Islet of Langerhans (tissue), 1 donor: ENCODE measurements at regions not wholly inside any gene's neighbourhood (a gene's known extent, or its start where the extent isn't known, plus 50 kb on each side); places are given as distances from the start of the nearest gene placed in this dataset.

ENCODE experiments used
- FAIRE-seq: peaks from one replicate; lab custom pipeline; 2011; peaks lifted over from hg19 to GRCh38; lab: Jason Lieb, UNC

DNA sequence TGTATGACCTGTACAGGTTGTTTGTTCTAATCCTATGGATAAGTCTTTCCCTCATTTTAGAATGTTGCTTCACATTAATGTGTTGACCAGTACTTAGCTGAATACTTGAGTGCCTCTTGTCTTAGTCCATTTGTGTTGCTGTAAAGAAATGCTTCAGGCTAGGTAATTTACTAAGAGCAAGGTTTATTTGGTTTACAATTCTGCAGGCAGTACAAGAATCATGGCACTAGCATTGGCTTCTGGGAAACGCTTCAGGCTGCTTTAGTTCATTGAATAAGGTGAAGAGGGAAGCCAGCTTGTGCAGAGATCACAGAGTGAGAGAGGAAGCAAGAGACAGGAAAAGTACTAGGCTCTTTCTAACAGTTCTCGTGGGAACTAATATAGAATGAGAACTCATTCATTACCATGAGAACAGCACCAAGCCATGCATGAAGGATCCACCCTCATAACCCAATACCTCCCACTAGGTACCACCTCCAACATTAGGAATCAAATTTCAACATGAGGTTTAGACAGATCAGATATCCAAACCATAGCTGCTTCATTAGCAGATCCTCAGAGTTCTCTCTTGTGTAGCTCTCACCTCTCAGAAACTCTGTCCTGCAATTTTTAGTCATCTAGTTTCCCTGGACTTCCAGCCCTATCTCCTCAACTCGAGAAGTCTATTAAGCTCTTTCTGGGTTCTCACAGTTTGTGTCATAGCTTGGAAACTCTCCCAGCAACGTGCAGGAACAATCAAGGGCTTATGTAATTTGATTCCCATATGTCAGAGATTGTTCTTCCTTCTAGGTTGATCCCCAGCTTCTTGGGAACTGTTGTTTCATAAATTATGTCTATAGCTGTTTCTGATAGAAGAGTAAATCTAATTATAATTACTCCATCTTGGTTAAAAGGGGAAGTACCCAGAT, 2082.3 kb upstream of the CELF4 start:
- FAIRE-seq, result no peak

- FAIRE-seq, result no peak
These were observed 2072.6 kb upstream of the CELF4 start for GRCh38 chr18:39638224-39638623.

DNA sequence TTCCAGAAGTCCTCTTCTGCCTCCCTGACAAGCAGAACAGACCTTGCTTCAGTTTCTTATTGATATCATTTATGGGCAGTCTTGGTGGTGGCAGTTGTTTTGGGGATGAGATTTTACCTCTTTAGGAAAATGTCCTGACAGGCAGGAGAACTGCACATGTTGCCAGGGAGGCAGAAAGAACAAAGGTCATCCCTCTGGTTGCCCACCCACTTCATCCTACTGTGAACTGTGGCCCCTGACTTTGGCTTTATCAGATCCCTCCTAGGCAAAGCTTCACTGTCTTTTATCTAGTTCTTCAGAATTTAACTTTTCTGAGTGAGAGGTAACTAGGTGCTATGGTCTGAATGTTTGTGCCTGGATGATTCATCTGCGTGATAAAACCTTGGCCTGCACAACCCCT, 2071.3 kb upstream of the CELF4 start:
- no peak for FAIRE-seq

GRCh38 chr18:39635966-39636365, 2070.4 kb upstream of the CELF4 start:
- no peak for FAIRE-seq

- FAIRE-seq, result no peak
These were observed 2069.6 kb upstream of the CELF4 start for GRCh38 chr18:39635192-39635591.

DNA sequence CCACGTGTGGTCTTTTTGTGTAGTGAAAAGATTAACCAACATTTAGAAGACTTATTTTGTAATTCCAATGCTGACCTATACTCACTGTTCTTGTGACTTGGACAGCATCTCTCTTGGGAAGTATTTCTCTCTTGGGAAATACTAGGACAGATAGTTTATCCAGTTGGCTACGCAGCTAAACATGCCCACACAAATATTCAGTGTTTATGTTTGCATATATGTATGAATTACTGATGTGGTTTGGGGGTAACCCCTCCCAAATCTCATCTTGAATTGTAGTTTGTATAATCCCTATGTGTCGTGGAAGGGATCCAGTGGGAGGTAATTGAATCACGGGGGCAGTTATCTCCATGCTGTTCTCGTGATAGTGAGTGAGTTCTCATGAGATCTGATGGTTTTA, 2062.3 kb upstream of the CELF4 start:
- FAIRE-seq, result no peak

GRCh38 chr18:39624961-39625360, 2059.4 kb upstream of the CELF4 start:
- no peak for FAIRE-seq

DNA sequence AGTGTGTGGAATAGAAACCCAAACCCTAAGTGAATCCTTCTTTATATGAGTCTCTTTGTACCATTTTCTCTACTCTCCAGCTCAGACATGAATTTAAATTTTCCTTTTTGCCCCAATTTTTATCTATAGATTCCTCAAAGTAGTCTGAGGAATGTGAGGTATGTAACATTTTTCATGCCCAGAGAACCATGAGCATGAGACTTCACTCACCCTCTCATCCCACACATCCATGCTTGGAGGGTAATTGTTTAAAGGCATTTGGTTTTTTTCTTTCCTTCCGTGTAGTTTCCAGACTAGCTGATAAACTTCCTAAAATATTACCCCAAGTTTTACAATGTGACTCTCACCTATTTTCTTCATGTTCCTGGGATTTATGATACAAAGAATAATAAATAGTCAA, 2056.8 kb upstream of the CELF4 start:
- FAIRE-seq, result no peak

- no peak for FAIRE-seq
These were observed 2055.1 kb upstream of the CELF4 start for GRCh38 chr18:39620551-39621168.

- no peak for FAIRE-seq
These were observed 2052.8 kb upstream of the CELF4 start for GRCh38 chr18:39618265-39619003.

DNA sequence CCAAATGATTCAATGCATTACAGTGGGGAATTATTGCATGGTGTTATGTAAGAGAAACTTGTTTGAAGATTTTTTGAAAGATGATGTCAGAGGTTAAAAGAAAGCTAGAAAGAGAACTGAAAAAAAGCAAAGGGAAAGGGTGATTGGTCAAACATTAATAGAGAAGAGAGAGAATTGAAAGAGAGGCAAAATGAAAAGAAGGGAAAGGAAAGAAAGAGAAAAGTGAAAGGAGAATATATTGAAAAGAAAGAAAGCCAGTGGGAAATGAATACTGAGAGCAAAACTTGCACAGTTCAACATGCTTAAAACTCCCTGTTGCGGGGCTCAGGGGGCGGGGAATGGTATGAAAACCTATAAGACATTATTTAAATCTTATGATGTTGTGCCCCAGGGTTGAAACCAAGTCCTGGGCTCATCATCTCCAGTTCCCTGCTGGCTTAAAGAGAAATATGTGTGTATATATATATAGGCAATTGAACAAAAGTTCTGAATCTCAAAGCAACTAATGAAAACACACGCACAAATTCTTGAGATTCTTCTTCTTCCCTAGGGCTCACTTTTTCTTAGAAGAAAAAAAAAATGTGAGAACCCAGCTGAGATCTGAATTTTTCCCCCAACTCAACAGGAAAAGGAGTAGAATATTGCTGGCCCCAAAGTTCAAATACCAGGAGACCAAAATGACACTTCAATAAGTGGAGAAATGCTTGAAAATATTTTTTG, 2045.9 kb upstream of the CELF4 start:
- no peak for FAIRE-seq

DNA sequence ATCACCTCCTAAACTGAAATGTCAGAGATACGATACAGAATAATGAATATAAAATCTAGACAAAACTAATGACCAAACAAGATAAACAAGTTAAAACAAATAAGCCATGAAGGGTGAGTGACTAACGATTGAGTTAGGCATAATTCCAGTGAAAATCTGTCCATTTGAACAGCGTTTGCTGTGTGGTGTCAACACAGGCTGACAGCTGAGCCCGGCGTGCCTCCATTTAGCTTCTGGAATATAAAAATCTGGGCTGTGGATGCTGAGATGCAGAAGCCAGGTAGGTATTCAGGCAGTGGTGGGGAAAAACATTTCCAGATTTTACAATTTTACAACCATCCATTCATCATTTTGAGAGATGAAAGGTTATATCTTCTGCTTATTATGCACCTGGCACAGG, 2041.4 kb upstream of the CELF4 start:
- FAIRE-seq, result no peak

DNA sequence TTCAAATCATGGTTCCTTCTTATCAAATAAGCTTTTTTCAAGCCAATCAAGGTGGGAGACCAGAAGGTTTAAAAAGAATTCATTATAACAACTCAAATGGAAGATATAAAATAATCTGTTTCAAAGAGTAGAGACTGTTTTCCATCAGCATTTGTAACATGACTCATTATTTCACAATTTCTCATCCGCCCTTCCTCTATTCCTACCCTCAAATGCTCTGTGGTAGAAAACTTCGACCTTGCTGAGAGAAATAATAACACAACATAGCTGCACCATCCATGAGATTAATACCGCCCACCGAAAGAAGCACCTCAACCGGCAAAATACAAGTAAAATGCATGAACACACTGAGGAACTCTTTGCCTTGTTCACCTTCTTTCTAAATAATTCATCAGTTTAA, 2039.2 kb upstream of the CELF4 start:
- FAIRE-seq, result no peak

DNA sequence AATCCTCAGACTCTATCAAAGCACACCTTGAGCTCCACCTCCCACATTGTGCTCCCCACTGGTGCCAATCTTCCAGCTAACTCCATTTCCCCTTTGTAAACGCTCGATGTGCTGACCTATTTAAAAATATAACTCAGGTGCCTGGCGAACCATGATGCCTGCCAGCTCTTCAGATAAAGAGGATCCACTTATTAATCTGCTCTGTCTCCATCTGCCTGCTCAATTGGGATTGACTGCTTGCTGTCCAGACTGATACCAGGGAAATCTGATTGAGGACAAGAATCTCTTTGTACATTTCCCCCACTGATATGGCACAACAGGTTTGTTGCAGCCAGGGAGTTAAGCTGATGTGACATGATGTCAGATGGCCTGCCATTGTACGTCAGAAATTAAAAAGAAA, 2036.5 kb upstream of the CELF4 start:
- peak; percentile 75 for FAIRE-seq

DNA sequence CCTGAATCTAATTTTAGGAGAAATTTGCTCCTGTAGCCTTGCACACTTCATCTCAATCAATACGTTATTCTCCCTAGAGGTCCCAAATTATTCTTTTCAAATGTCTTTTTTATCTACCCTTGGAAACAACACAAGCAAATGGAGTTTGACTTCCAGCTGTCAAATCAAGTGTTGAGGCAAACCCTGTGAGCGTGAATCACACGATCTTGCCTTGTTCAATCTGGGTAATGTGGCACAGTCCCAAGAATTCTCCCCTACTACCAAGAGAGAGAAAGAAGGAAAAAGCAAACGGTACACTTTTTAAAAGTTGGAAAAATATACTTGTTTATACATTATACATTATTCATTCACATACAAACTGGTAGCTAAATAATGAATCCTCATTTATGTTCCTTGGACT, 2035.3 kb upstream of the CELF4 start:
- FAIRE-seq, result no peak

- FAIRE-seq, result no peak
These were observed 2033.7 kb upstream of the CELF4 start for GRCh38 chr18:39599251-39599650.

GRCh38 chr18:39596891-39597290, 2031.3 kb upstream of the CELF4 start:
- FAIRE-seq, result no peak

GRCh38 chr18:39596221-39596620, 2030.6 kb upstream of the CELF4 start:
- no peak for FAIRE-seq

GRCh38 chr18:39594206-39594605, 2028.6 kb upstream of the CELF4 start:
- no peak for FAIRE-seq

DNA sequence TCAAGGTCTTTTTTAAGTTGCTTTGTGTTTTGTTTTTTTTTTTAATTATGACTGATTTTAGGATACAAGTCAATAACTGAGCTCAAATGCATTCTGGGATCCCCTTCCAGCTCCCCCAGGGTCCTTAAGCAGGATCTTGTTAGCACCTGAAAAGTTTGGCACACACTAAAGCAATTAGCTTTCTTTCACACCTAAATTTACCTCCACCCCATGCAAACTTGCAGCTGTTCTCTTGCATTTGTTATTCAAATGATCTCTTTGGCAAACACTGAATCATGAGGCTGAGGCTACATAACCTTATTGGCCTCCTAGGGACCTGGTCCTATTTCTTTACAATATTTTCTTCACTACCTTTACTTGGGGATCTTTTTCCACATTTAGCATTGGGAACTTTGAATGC, 2026.1 kb upstream of the CELF4 start:
- FAIRE-seq, result no peak

- no peak for FAIRE-seq
These were observed 2023.9 kb upstream of the CELF4 start for GRCh38 chr18:39589496-39589895.

- FAIRE-seq, result no peak
These were observed 2022.0 kb upstream of the CELF4 start for GRCh38 chr18:39587586-39587985.

DNA sequence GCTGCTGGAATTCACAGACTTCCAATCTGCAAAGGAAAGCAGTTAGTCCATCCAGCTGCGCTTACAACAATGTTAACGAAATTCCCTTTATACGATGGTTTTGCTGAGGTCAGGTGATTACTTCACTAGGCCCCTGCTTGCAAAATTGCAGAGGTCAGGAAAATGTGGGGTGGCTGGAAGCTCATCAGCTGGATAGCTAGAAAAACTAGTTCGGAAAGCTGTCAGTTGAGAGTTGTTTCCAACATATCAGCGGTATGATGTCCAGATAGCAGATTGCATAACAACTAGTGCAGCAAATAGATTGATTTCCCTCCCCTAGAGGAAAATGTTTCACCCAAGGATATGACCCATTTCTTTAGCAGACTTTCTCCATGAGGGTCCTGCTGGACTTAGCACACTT, 2021.1 kb upstream of the CELF4 start:
- FAIRE-seq, result no peak
